OCI-LY7 (cell line): ENCODE measurements at regions not wholly inside any gene's neighbourhood (a gene's known extent, or its start where the extent isn't known, plus 50 kb on each side); places are given as distances from the start of the nearest gene placed in this dataset.

Experiments used
- CTCF ChIP-seq: fragments of 200-600 bp; sonication (generic); conservative IDR thresholded peaks from 2 replicates; pipeline ENCODE4 v1.5.1; 2014; ENCODE audit warnings: mild to moderate bottlenecking, antibody characterized with exemption, low read length, moderate library complexity, mixed read lengths
- EZH2phosphoT487 ChIP-seq: fragments of 200-600 bp; sonication (generic); IDR thresholded peaks from 2 replicates; pipeline ENCODE4 v1.6.1; 2018; ENCODE audit warnings: low read depth, borderline replicate concordance, mild to moderate bottlenecking, mixed run types, antibody characterized with exemption, low read length, moderate library complexity, mixed read lengths

DNA sequence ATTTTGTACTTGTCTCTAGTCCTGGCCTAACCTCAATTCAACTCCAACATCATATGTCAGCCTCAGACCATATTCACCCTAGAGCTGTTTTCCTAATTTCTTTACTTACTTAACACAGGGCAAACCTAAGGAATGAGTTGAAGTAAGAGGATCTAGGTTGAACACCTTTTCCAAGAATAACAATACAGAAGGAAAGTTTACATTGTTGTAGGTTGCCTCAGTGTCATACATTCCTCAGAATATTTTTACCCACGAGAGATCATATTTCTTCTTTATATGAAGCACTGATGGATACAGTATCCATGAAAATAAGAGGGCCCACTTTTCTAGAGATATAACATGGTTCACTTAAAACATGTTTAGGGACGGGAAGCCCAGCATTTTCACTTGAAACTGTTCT is 369.5 kb downstream of the CNTN6 start:
- TF ChIP-seq EZH2phosphoT487 (no peak), CTCF (no peak)
